ENCODE measurements at regions not wholly inside any gene's neighbourhood (a gene's known extent, or its start where the extent isn't known, plus 50 kb on each side); places are given as distances from the start of the nearest gene placed in this dataset.

- no peaks in the 10 kb centered on the region for H3K36me3 Mint-ChIP-seq (ENCODE audit: low read depth)
- H3K27ac Mint-ChIP-seq: no peak overlapping the region
- intact Hi-C loops (cut with micrococcal nuclease): no loop called here
- no peaks in the 10 kb centered on the region for H3K27me3 Mint-ChIP-seq (ENCODE audit: low read depth)
- no peak overlapping the region for H3K4me3 Mint-ChIP-seq
- no peaks in the 10 kb centered on the region for H3K9me3 Mint-ChIP-seq
- CTCF ChIA-PET: no interaction called here
- no peaks in the 10 kb centered on the region for H3K4me1 Mint-ChIP-seq (ENCODE audit: low read depth)
- no peak for DNase-seq
Measured at GRCh38 chr2:8352296-8352695, 329.6 kb upstream of the ID2 start.

GRCh38 chr2:8352989-8353388, 328.9 kb upstream of the ID2 start:
- H3K9me3 Mint-ChIP-seq: no peaks in the 10 kb centered on the region
- no peaks in the 10 kb centered on the region for H3K36me3 Mint-ChIP-seq (ENCODE audit: low read depth)
- no peaks in the 10 kb centered on the region for H3K4me1 Mint-ChIP-seq (ENCODE audit: low read depth)
- CTCF ChIA-PET: no interaction called here
- intact Hi-C loops (cut with micrococcal nuclease): no loop called here
- no peaks in the 10 kb centered on the region for H3K27me3 Mint-ChIP-seq (ENCODE audit: low read depth)
- H3K27ac Mint-ChIP-seq: no peak overlapping the region
- no peak overlapping the region for H3K4me3 Mint-ChIP-seq
- no peak for DNase-seq

GRCh38 chr2:8355102-8355859, 326.6 kb upstream of the ID2 start:
- CTCF ChIA-PET: no interaction called here
- H3K27me3 Mint-ChIP-seq (ENCODE audit: low read depth): no peaks in the 10 kb centered on the region
- H3K4me1 Mint-ChIP-seq (ENCODE audit: low read depth): no peaks in the 10 kb centered on the region
- no peaks in the 10 kb centered on the region for H3K36me3 Mint-ChIP-seq (ENCODE audit: low read depth)
- intact Hi-C loops (cut with micrococcal nuclease): no loop called here
- no peak overlapping the region for H3K4me3 Mint-ChIP-seq
- DNase-seq: no peak
- H3K9me3 Mint-ChIP-seq: no peaks in the 10 kb centered on the region
- H3K27ac Mint-ChIP-seq: no peak overlapping the region

- Mint-ChIP-seq H3K4me1 (ENCODE audit: low read depth) (no peaks in the 10 kb centered on the region), H3K27ac (no peak overlapping the region), H3K27me3 (ENCODE audit: low read depth) (no peaks in the 10 kb centered on the region), H3K4me3 (no peak overlapping the region), H3K9me3 (no peaks in the 10 kb centered on the region), H3K36me3 (ENCODE audit: low read depth) (no peaks in the 10 kb centered on the region)
- CTCF ChIA-PET: no interaction called here
- intact Hi-C loops (cut with micrococcal nuclease): no loop called here
- no peak for DNase-seq
Measured at GRCh38 chr2:8357738-8358518, 323.9 kb upstream of the ID2 start.

GRCh38 chr2:8361930-8362329, 319.9 kb upstream of the ID2 start:
- no peaks in the 10 kb centered on the region for H3K9me3 Mint-ChIP-seq
- H3K4me3 Mint-ChIP-seq: no peak overlapping the region
- intact Hi-C loops (cut with micrococcal nuclease): no loop called here
- no peaks in the 10 kb centered on the region for H3K36me3 Mint-ChIP-seq (ENCODE audit: low read depth)
- DNase-seq: no peak
- H3K27me3 Mint-ChIP-seq (ENCODE audit: low read depth): no peaks in the 10 kb centered on the region
- CTCF ChIA-PET: no interaction called here
- H3K27ac Mint-ChIP-seq: no peak overlapping the region
- no peaks in the 10 kb centered on the region for H3K4me1 Mint-ChIP-seq (ENCODE audit: low read depth)

- Mint-ChIP-seq H3K9me3 (no peaks in the 10 kb centered on the region), H3K27ac (no peak overlapping the region), H3K4me1 (ENCODE audit: low read depth) (no peaks in the 10 kb centered on the region), H3K27me3 (ENCODE audit: low read depth) (no peaks in the 10 kb centered on the region), H3K36me3 (ENCODE audit: low read depth) (no peaks in the 10 kb centered on the region), H3K4me3 (no peak overlapping the region)
- DNase-seq: no peak
- intact Hi-C loops (cut with micrococcal nuclease): no loop called here
- CTCF ChIA-PET: interaction anchor here (0.7 kb wide), 1 partner anchor 1092 kb away, joined by 4 read pairs; no protein-coding TSS in a partner anchor
Measured at GRCh38 chr2:8363161-8363560, 318.7 kb upstream of the ID2 start.

GRCh38 chr2:8364668-8365067, 317.2 kb upstream of the ID2 start:
- Mint-ChIP-seq H3K27ac (no peak overlapping the region), H3K4me1 (ENCODE audit: low read depth) (no peaks in the 10 kb centered on the region), H3K9me3 (no peaks in the 10 kb centered on the region), H3K27me3 (ENCODE audit: low read depth) (no peaks in the 10 kb centered on the region), H3K4me3 (no peak overlapping the region), H3K36me3 (ENCODE audit: low read depth) (no peaks in the 10 kb centered on the region)
- CTCF ChIA-PET: no interaction called here
- intact Hi-C loops (cut with micrococcal nuclease): no loop called here
- no peak for DNase-seq

- no peak for DNase-seq
- no peak overlapping the region for H3K27ac Mint-ChIP-seq
- intact Hi-C loops (cut with micrococcal nuclease): no loop called here
- H3K27me3 Mint-ChIP-seq (ENCODE audit: low read depth): peaks cover 1% of the 10 kb centered on the region
- CTCF ChIA-PET: interaction anchor here (0.6 kb wide), 1 partner anchor 819 kb away, joined by 4 read pairs; no protein-coding TSS in a partner anchor
- H3K4me1 Mint-ChIP-seq (ENCODE audit: low read depth): no peaks in the 10 kb centered on the region
- no peaks in the 10 kb centered on the region for H3K9me3 Mint-ChIP-seq
- no peak overlapping the region for H3K4me3 Mint-ChIP-seq
- no peaks in the 10 kb centered on the region for H3K36me3 Mint-ChIP-seq (ENCODE audit: low read depth)
Measured at GRCh38 chr2:8365331-8365910, 316.4 kb upstream of the ID2 start.

GRCh38 chr2:8367833-8368232, 314.0 kb upstream of the ID2 start:
- CTCF ChIA-PET: no interaction called here
- Mint-ChIP-seq H3K4me1 (ENCODE audit: low read depth) (no peaks in the 10 kb centered on the region), H3K9me3 (peaks cover 2% of the 10 kb centered on the region), H3K36me3 (ENCODE audit: low read depth) (no peaks in the 10 kb centered on the region), H3K27ac (no peak overlapping the region), H3K4me3 (no peak overlapping the region), H3K27me3 (ENCODE audit: low read depth) (peaks cover 1% of the 10 kb centered on the region)
- intact Hi-C loops (cut with micrococcal nuclease): no loop called here
- DNase-seq: no peak

GRCh38 chr2:8368463-8368862, 313.4 kb upstream of the ID2 start:
- intact Hi-C loops (cut with micrococcal nuclease): no loop called here
- Mint-ChIP-seq H3K36me3 (ENCODE audit: low read depth) (no peaks in the 10 kb centered on the region), H3K4me1 (ENCODE audit: low read depth) (no peaks in the 10 kb centered on the region), H3K27me3 (ENCODE audit: low read depth) (peaks cover 4% of the 10 kb centered on the region), H3K27ac (no peak overlapping the region), H3K9me3 (peaks cover 6% of the 10 kb centered on the region), H3K4me3 (no peak overlapping the region)
- no peak for DNase-seq
- CTCF ChIA-PET: no interaction called here

GRCh38 chr2:8369522-8369921, 312.3 kb upstream of the ID2 start:
- CTCF ChIA-PET: no interaction called here

GRCh38 chr2:8370258-8370802, 311.5 kb upstream of the ID2 start:
- Mint-ChIP-seq H3K4me3 (no peak overlapping the region), H3K27ac (no peak overlapping the region), H3K4me1 (ENCODE audit: low read depth) (no peaks in the 10 kb centered on the region), H3K9me3 (peaks cover 6% of the 10 kb centered on the region), H3K36me3 (ENCODE audit: low read depth) (no peaks in the 10 kb centered on the region), H3K27me3 (ENCODE audit: low read depth) (peaks cover 6% of the 10 kb centered on the region)
- intact Hi-C loops (cut with micrococcal nuclease): no loop called here
- CTCF ChIA-PET: no interaction called here
- DNase-seq: no peak

More at GRCh38 chr2:8369522-8369921, 312.3 kb upstream of the ID2 start:
- Mint-ChIP-seq H3K4me3 (no peak overlapping the region), H3K27ac (no peak overlapping the region), H3K4me1 (ENCODE audit: low read depth) (no peaks in the 10 kb centered on the region), H3K9me3 (peaks cover 6% of the 10 kb centered on the region), H3K36me3 (ENCODE audit: low read depth) (no peaks in the 10 kb centered on the region), H3K27me3 (ENCODE audit: low read depth) (peaks cover 4% of the 10 kb centered on the region)
- DNase-seq: no peak
- intact Hi-C loops (cut with micrococcal nuclease): no loop called here

All from activated naive CD4-positive, alpha-beta T cell treated with anti-CD3 and anti-CD28 coated beads for 36 hours (primary cell).